SU-DHL-6 (cell line): ENCODE measurements at regions not wholly inside any gene's neighbourhood (a gene's known extent, or its start where the extent isn't known, plus 50 kb on each side); places are given as distances from the start of the nearest gene placed in this dataset.
"Not testable (repeated sequence)": the region's sequence is repeated elsewhere in the genome, so short reads cannot be mapped to it uniquely, and the experiment has no call there.

Source experiments
- H2AFZ ChIP-seq: fragments of 200-600 bp; sonication (generic); 2 replicates; pipeline ENCODE4 v1.6.1; 2014; ENCODE audit warnings: low read depth, mild to moderate bottlenecking, moderate library complexity, mixed read lengths, antibody characterized with exemption, low read length; ENCODE audit not compliant: severe bottlenecking
- H3F3A ChIP-seq: fragments of 200-600 bp; shearing (Covaris generic); 2 replicates; pipeline ENCODE4 v1.6.0; 2016; ENCODE audit warnings: antibody characterized with exemption, mild to moderate bottlenecking; ENCODE audit not compliant: insufficient read depth
- H3K27ac ChIP-seq: fragments of 200-600 bp; sonication (generic); 2 replicates; pipeline ENCODE4 v1.5.1; 2016; ENCODE audit warnings: low read depth, mild to moderate bottlenecking, low read length, moderate library complexity, mixed read lengths
- H3K27me3 ChIP-seq: fragments of 200-600 bp; sonication (generic), shearing (Covaris generic); 2 replicates; pipeline ENCODE4 v1.6.0; 2014; ENCODE audit warnings: mild to moderate bottlenecking, low read length
- H3K36me3 ChIP-seq: fragments of 200-600 bp; sonication (generic); 2 replicates; pipeline ENCODE4 v1.6.1; 2014; ENCODE audit warnings: mild to moderate bottlenecking, low read length, mixed read lengths
- H3K4me2 ChIP-seq: fragments of 300-600, 200-600 bp; shearing (Covaris generic), sonication (generic); 2 replicates; pipeline ENCODE4 v1.6.0; 2014; ENCODE audit warnings: low read length, low read depth, mild to moderate bottlenecking; ENCODE audit not compliant: poor library complexity, severe bottlenecking
- H3K4me3 ChIP-seq: fragments of 200-600 bp; sonication (generic); 2 replicates; pipeline ENCODE4 v1.5.1; 2014; ENCODE audit warnings: antibody characterized with exemption, low read length, mild to moderate bottlenecking, mixed read lengths; ENCODE audit not compliant: insufficient read depth, poor library complexity, severe bottlenecking
- H3K79me2 ChIP-seq: fragments of 200-600 bp; sonication (generic); 2 replicates; pipeline ENCODE4 v1.6.1; 2014; ENCODE audit warnings: mild to moderate bottlenecking, low read length, moderate library complexity; ENCODE audit not compliant: insufficient read depth
- H3K9ac ChIP-seq: fragments of 200-600 bp; sonication (generic); 2 replicates; pipeline ENCODE4 v1.7.0; 2014; ENCODE audit warnings: mild to moderate bottlenecking, low read length
- H3K9me2 ChIP-seq: fragments of 200-600 bp; sonication (generic); replicated peaks from 2 replicates; pipeline ENCODE4 v1.6.1; 2014; ENCODE audit warnings: low read length; ENCODE audit not compliant: insufficient read depth
- H3K9me3 ChIP-seq: fragments of 200-600 bp; sonication (generic); 2 replicates; pipeline ENCODE4 v1.6.1; 2014; ENCODE audit warnings: low read length, mixed read lengths; ENCODE audit not compliant: insufficient read depth
- H4K20me1 ChIP-seq: fragments of 200-600 bp; sonication (generic); 2 replicates; pipeline ENCODE4 v1.6.1; 2014; ENCODE audit warnings: low read depth, mild to moderate bottlenecking, antibody characterized with exemption, low read length, moderate library complexity, mixed read lengths
- CTCF ChIP-seq: fragments of 200-600 bp; sonication (generic); IDR thresholded peaks from one replicate; pipeline ENCODE4 v1.5.1; 2017; ENCODE audit warnings: antibody characterized with exemption, mild to moderate bottlenecking, low read length, moderate library complexity; ENCODE audit not compliant: insufficient read depth, poor library complexity, severe bottlenecking
- EZH2phosphoT487 ChIP-seq: fragments of 200-600 bp; sonication (generic), shearing (Covaris generic); conservative IDR thresholded peaks from 2 replicates; pipeline ENCODE4 v1.6.1; 2018; ENCODE audit warnings: mild to moderate bottlenecking, antibody characterized with exemption, low read length, moderate library complexity, mixed read lengths

- H3K9me3 ChIP-seq, result no peaks in the 10 kb centered on the region
- H3K36me3 ChIP-seq, result no peaks in the 10 kb centered on the region
- no peak overlapping the region for H3K4me3 ChIP-seq
- H3K4me2 ChIP-seq, result no peak overlapping the region
- H2AFZ ChIP-seq, result no peak overlapping the region
- no peak overlapping the region for H3K27ac ChIP-seq
- H4K20me1 ChIP-seq, result no peaks in the 10 kb centered on the region
- no peaks in the 10 kb centered on the region for H3K27me3 ChIP-seq
- H3K9me2 ChIP-seq, result no peaks in the 10 kb centered on the region
- H3K79me2 ChIP-seq, result no peaks in the 10 kb centered on the region
- H3K9ac ChIP-seq, result no peak overlapping the region
- TF ChIP-seq CTCF (no peak), EZH2phosphoT487 (no peak)
- H3F3A ChIP-seq, result no peaks in the 10 kb centered on the region
Observed at GRCh38 chr2:6186332-6187151, 494.4 kb downstream of the SOX11 start.

- no peaks in the 10 kb centered on the region for H4K20me1 ChIP-seq
- H3K36me3 ChIP-seq, result no peaks in the 10 kb centered on the region
- no peaks in the 10 kb centered on the region for H3K27me3 ChIP-seq
- H3K79me2 ChIP-seq, result no peaks in the 10 kb centered on the region
- H2AFZ ChIP-seq, result no peak overlapping the region
- no peak overlapping the region for H3K4me2 ChIP-seq
- no peaks in the 10 kb centered on the region for H3K9me2 ChIP-seq
- no peak overlapping the region for H3K27ac ChIP-seq
- H3F3A ChIP-seq, result no peaks in the 10 kb centered on the region
- no peak for TF ChIP-seq EZH2phosphoT487
- TF ChIP-seq CTCF, result no peak
- no peak overlapping the region for H3K4me3 ChIP-seq
- H3K9ac ChIP-seq, result no peak overlapping the region
- no peaks in the 10 kb centered on the region for H3K9me3 ChIP-seq
Observed at GRCh38 chr2:6196449-6196848, 504.3 kb downstream of the SOX11 start.

- not testable (repeated sequence) for H2AFZ ChIP-seq, H3K4me3 ChIP-seq, H3K9ac ChIP-seq, H4K20me1 ChIP-seq, H3K27ac ChIP-seq, H3F3A ChIP-seq, H3K4me2 ChIP-seq, H3K9me2 ChIP-seq, H3K27me3 ChIP-seq, H3K79me2 ChIP-seq, H3K36me3 ChIP-seq, H3K9me3 ChIP-seq
Observed at GRCh38 chr2:6198370-6198919, 506.3 kb downstream of the SOX11 start.

GRCh38 chr2:6202756-6203155 is 510.6 kb downstream of the SOX11 start:
- Histone ChIP-seq H3K27me3 (no peaks in the 10 kb centered on the region), H3K4me3 (no peak overlapping the region), H3F3A (no peaks in the 10 kb centered on the region), H3K9me3 (no peaks in the 10 kb centered on the region), H4K20me1 (no peaks in the 10 kb centered on the region), H3K9ac (no peak overlapping the region), H2AFZ (no peak overlapping the region), H3K36me3 (no peaks in the 10 kb centered on the region), H3K79me2 (no peaks in the 10 kb centered on the region), H3K27ac (no peak overlapping the region), H3K9me2 (no peaks in the 10 kb centered on the region), H3K4me2 (no peak overlapping the region)
- TF ChIP-seq EZH2phosphoT487, result no peak
- no peak for TF ChIP-seq CTCF
